ENCODE measurements at regions not wholly inside any gene's neighbourhood (a gene's known extent, or its start where the extent isn't known, plus 50 kb on each side); places are given as distances from the start of the nearest gene placed in this dataset.

GRCh38 chr21:38909109-38909508, 103.4 kb downstream of the ETS2 start:
- no peaks in the 10 kb centered on the region for H3K27me3 ChIP-seq (ENCODE audit: control insufficient read depth in 1 of 2, insufficient read depth in 2 of 2, low read length in 2 of 2)
- H3K4me1 ChIP-seq (ENCODE audit: insufficient read depth, low read length): no peaks in the 10 kb centered on the region
- no peak overlapping the region for H3K27ac Mint-ChIP-seq
- no peak overlapping the region for H3K4me3 ChIP-seq (ENCODE audit: low read length)
- peaks cover 0 to 10% of the 10 kb centered on the region in 2 experiments for H3K9me3 ChIP-seq (ENCODE audit: control insufficient read depth in 1 of 2, insufficient read depth in 1 of 2, low read length in 2 of 2)
- peaks cover 4% of the 10 kb centered on the region for H3K27me3 Mint-ChIP-seq
- no peaks in the 10 kb centered on the region for H3K36me3 ChIP-seq (ENCODE audit: insufficient read depth, low read length)
- ATAC-seq (ENCODE audit: poor library complexity) (no peak), DNase-seq (no peak)
- no peaks in the 10 kb centered on the region for H3K9me3 Mint-ChIP-seq
- H3K27ac ChIP-seq (ENCODE audit: low read depth in 1 of 2, low read length in 2 of 2): no peak overlapping the region
- H3K4me1 Mint-ChIP-seq (ENCODE audit: low read depth): no peaks in the 10 kb centered on the region
- no peak overlapping the region for H3K4me3 Mint-ChIP-seq
- POLR2A ChIA-PET: no interaction called here
- no peaks in the 10 kb centered on the region for H3K36me3 Mint-ChIP-seq (ENCODE audit: low read depth)
- intact Hi-C loops (cut with DNase I, micrococcal nuclease): no loop called here
- TF ChIP-seq CTCF (IDR thresholded peaks at IDR 0.05): no peak
- CTCF ChIA-PET: no interaction called here

GRCh38 chr21:38908537-38908936, 102.8 kb downstream of the ETS2 start:
- no peak overlapping the region for H3K27ac ChIP-seq (ENCODE audit: low read depth in 1 of 2, low read length in 2 of 2)
- no peak overlapping the region for H3K4me3 ChIP-seq (ENCODE audit: low read length)
- no peak overlapping the region for H3K4me3 Mint-ChIP-seq
- ChIA-PET CTCF (no interaction called here), POLR2A (no interaction called here)
- H3K36me3 ChIP-seq (ENCODE audit: insufficient read depth, low read length): no peaks in the 10 kb centered on the region
- no peak for TF ChIP-seq CTCF (IDR thresholded peaks at IDR 0.05)
- H3K36me3 Mint-ChIP-seq (ENCODE audit: low read depth): no peaks in the 10 kb centered on the region
- H3K4me1 ChIP-seq (ENCODE audit: insufficient read depth, low read length): no peaks in the 10 kb centered on the region
- peaks cover 0 to 10% of the 10 kb centered on the region in 2 experiments for H3K9me3 ChIP-seq (ENCODE audit: control insufficient read depth in 1 of 2, insufficient read depth in 1 of 2, low read length in 2 of 2)
- no peaks in the 10 kb centered on the region for H3K27me3 ChIP-seq (ENCODE audit: control insufficient read depth in 1 of 2, insufficient read depth in 2 of 2, low read length in 2 of 2)
- ATAC-seq (ENCODE audit: poor library complexity) (no peak), DNase-seq (no peak)
- intact Hi-C loops (cut with DNase I, micrococcal nuclease): no loop called here
- no peaks in the 10 kb centered on the region for H3K4me1 Mint-ChIP-seq (ENCODE audit: low read depth)
- H3K9me3 Mint-ChIP-seq: no peaks in the 10 kb centered on the region
- H3K27me3 Mint-ChIP-seq: peaks cover 4% of the 10 kb centered on the region
- no peak overlapping the region for H3K27ac Mint-ChIP-seq

- ATAC-seq (ENCODE audit: poor library complexity): no peak
- no peak overlapping the region for H3K4me3 ChIP-seq (ENCODE audit: low read length)
- H3K36me3 Mint-ChIP-seq (ENCODE audit: low read depth): no peaks in the 10 kb centered on the region
- no peak overlapping the region for H3K27ac Mint-ChIP-seq
- no peak overlapping the region for H3K27ac ChIP-seq (ENCODE audit: low read depth in 1 of 2, low read length in 2 of 2)
- H3K4me1 Mint-ChIP-seq (ENCODE audit: low read depth): no peaks in the 10 kb centered on the region
- no peaks in the 10 kb centered on the region for H3K9me3 ChIP-seq (ENCODE audit: control insufficient read depth in 1 of 2, insufficient read depth in 1 of 2, low read length in 2 of 2)
- no peaks in the 10 kb centered on the region for H3K4me1 ChIP-seq (ENCODE audit: insufficient read depth, low read length)
- POLR2A ChIA-PET: no interaction called here
- H3K27me3 ChIP-seq (ENCODE audit: control insufficient read depth in 1 of 2, insufficient read depth in 2 of 2, low read length in 2 of 2): no peaks in the 10 kb centered on the region
- H3K9me3 Mint-ChIP-seq: peaks cover 2% of the 10 kb centered on the region
- no peak for DNase-seq
- intact Hi-C loops (cut with DNase I, micrococcal nuclease): no loop called here
- no peaks in the 10 kb centered on the region for H3K27me3 Mint-ChIP-seq
- no peak for TF ChIP-seq CTCF (IDR thresholded peaks at IDR 0.05)
- H3K36me3 ChIP-seq (ENCODE audit: insufficient read depth, low read length): no peaks in the 10 kb centered on the region
- CTCF ChIA-PET: no interaction called here
- no peak overlapping the region for H3K4me3 Mint-ChIP-seq
Observed at GRCh38 chr21:38905752-38906151, 100.0 kb downstream of the ETS2 start.

All from CD4-positive, alpha-beta T cell (primary cell).